NCI-H1694 (cell line): ENCODE measurements at regions not wholly inside any gene's neighbourhood (a gene's known extent, or its start where the extent isn't known, plus 50 kb on each side); places are given as distances from the start of the nearest gene placed in this dataset.

Experiments
- DNase-seq: peaks from one replicate; lab custom pipeline; 2025; lab: John Stamatoyannopoulos, UW

- no peak for DNase-seq
Observed at GRCh38 chr5:63726496-63726895, 235.7 kb downstream of the HTR1A start.

- no peak for DNase-seq
Observed at GRCh38 chr5:63719147-63719546, 243.1 kb downstream of the HTR1A start.

- no peak for DNase-seq
Observed at GRCh38 chr5:63700241-63700640, 262.0 kb downstream of the HTR1A start.

GRCh38 chr5:63697811-63698210 lies 264.4 kb downstream of the HTR1A start:
- DNase-seq = no peak

GRCh38 chr5:63690546-63690945 lies 271.7 kb downstream of the HTR1A start:
- no peak for DNase-seq

GRCh38 chr5:63687854-63688516 lies 274.3 kb downstream of the HTR1A start:
- no peak for DNase-seq

- peak; percentile 60 for DNase-seq
Observed at GRCh38 chr5:63686938-63687337, 275.3 kb downstream of the HTR1A start.

- no peak for DNase-seq
Observed at GRCh38 chr5:63686181-63686580, 276.1 kb downstream of the HTR1A start.

GRCh38 chr5:63685454-63685853 lies 276.8 kb downstream of the HTR1A start:
- DNase-seq = no peak

GRCh38 chr5:63674881-63675280 lies 287.4 kb downstream of the HTR1A start:
- DNase-seq = no peak

GRCh38 chr5:63655043-63655442 lies 307.2 kb downstream of the HTR1A start:
- DNase-seq = no peak

GRCh38 chr5:63650581-63650980 lies 311.7 kb downstream of the HTR1A start:
- DNase-seq = no peak

GRCh38 chr5:63648376-63648775 lies 313.9 kb downstream of the HTR1A start:
- no peak for DNase-seq

- DNase-seq = no peak
Observed at GRCh38 chr5:63629951-63630630, 332.2 kb downstream of the HTR1A start.

GRCh38 chr5:63613442-63613841 lies 348.8 kb downstream of the HTR1A start:
- DNase-seq = no peak

- no peak for DNase-seq
Observed at GRCh38 chr5:63603996-63604395, 358.2 kb downstream of the HTR1A start.

- no peak for DNase-seq
Observed at GRCh38 chr5:63602971-63603370, 359.3 kb downstream of the HTR1A start.

- DNase-seq = no peak
Observed at GRCh38 chr5:63596254-63596653, 366.0 kb downstream of the HTR1A start.

- no peak for DNase-seq
Observed at GRCh38 chr5:63573380-63573779, 388.9 kb downstream of the HTR1A start.

- DNase-seq = no peak
Observed at GRCh38 chr5:63572740-63573139, 389.5 kb downstream of the HTR1A start.

- DNase-seq = no peak
Observed at GRCh38 chr5:63570752-63571151, 391.5 kb downstream of the HTR1A start.

- no peak for DNase-seq
Observed at GRCh38 chr5:63564789-63565188, 397.5 kb downstream of the HTR1A start.

- no peak for DNase-seq
Observed at GRCh38 chr5:63563008-63563917, 399.0 kb downstream of the HTR1A start.
